ENCODE measurements at regions not wholly inside any gene's neighbourhood (a gene's known extent, or its start where the extent isn't known, plus 50 kb on each side); places are given as distances from the start of the nearest gene placed in this dataset.
"Not testable (repeated sequence)": the region's sequence is repeated elsewhere in the genome, so short reads cannot be mapped to it uniquely, and the experiment has no call there.

DNA sequence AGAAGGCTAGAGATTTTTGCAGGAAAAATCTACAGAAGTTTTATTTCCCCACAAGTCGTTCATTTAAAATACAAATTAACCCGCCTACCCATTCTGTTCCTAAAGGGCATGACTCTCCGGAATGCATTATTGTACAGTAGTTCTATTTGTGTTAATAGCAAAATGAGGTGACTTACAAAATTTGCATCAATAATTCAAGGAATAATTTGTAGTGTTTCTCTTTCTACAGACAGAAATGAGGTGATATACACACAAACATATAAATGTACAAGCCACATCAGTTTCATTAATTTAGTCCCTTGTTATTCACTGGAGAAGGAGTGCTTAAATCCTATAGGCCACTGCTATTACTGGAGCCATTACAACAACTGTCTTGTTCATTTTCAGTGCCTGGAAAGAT is 501.3 kb upstream of the DIAPH2 start:
- DNase-seq (ENCODE audit: extremely low read depth, low read depth), result no peak
- TF ChIP-seq, protein P1, sequence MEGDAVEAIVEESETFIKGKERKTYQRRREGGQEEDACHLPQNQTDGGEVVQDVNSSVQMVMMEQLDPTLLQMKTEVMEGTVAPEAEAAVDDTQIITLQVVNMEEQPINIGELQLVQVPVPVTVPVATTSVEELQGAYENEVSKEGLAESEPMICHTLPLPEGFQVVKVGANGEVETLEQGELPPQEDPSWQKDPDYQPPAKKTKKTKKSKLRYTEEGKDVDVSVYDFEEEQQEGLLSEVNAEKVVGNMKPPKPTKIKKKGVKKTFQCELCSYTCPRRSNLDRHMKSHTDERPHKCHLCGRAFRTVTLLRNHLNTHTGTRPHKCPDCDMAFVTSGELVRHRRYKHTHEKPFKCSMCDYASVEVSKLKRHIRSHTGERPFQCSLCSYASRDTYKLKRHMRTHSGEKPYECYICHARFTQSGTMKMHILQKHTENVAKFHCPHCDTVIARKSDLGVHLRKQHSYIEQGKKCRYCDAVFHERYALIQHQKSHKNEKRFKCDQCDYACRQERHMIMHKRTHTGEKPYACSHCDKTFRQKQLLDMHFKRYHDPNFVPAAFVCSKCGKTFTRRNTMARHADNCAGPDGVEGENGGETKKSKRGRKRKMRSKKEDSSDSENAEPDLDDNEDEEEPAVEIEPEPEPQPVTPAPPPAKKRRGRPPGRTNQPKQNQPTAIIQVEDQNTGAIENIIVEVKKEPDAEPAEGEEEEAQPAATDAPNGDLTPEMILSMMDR (IDR thresholded peaks at IDR 0.05; ENCODE audit: low read depth, low read length), result no peak

DNA sequence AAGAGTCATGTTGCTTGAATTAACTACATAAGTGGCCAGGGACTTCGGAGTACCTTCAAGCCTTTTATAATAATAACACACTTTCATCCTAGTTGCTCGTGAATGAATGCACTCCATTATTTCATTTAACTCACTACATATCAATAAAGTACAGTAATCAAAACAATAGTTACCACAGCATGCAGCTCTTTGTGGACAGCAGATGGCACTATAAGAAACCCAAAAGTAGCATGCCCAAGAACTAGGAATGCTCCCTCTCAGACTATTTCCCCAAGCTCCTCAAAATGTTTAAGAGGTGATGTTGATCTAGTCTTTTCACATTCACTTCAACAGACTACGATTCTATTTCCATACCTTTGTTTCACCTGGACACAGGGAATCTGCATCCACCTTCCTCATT is 500.8 kb upstream of the DIAPH2 start:
- TF ChIP-seq, protein P1 (IDR thresholded peaks at IDR 0.05; ENCODE audit: low read depth, low read length), result peak; percentile 43
- DNase-seq (ENCODE audit: extremely low read depth, low read depth), result no peak

DNA sequence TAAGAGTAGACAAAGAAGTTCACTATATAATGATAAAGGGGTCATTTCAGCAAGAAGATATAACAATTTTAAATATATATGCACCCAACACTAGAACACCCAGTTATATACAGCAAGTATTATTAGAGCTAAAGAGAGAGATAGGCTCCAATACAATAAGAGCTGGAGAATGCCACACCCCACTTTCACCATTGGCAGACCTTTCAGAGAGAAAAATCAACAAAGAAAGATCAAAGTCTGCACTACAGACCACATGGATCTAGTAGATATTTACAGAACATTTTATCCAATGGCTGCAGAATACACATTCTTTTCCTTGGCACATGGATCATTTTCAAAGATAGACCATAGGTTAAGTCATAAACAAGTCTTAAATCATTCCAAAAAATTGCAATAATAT is 479.7 kb upstream of the DIAPH2 start:
- no peak for DNase-seq (ENCODE audit: extremely low read depth, low read depth)
- TF ChIP-seq, protein P1 (IDR thresholded peaks at IDR 0.05; ENCODE audit: low read depth, low read length), result no peak

DNA sequence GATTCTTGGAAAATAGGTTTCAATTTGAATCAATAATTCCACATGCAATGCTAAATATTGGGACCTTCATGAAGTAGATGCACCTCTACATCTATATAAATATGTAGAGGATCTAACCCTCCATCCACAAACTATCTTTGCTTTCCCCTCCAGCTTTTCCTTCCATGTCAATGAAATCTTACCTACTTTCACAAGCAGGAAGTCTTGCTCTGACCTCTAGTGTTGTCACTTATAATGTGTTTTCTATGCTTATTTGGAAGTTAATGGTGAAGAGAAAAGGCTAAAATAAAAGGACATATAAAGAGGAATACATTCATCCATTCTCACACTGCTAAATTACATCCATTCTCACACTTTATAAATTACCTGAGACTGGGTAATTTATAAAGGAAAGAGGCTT is 472.7 kb upstream of the DIAPH2 start:
- DNase-seq (ENCODE audit: extremely low read depth, low read depth), result no peak
- TF ChIP-seq, protein P1 (IDR thresholded peaks at IDR 0.05; ENCODE audit: low read depth, low read length), result no peak

DNA sequence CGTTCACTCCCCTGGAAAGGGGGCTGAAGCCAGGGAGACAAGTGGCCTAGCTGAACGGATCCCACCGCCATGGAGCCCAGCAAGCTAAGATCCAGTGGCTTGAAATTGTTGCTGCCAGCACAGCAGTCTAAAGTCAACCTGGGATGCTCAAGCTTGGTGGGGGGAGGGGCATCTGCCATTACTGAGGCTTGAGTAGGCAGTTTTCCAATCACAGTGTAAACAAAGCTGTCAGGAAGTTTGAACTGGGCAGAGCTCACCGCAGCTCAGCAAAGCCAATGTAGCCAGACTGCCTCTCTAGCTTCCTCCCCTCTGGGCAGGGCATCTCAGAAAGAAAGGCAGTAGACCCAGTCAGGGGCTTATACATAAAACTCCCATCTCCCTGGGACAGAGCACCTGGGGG is 470.0 kb upstream of the DIAPH2 start:
- not testable (repeated sequence) for DNase-seq (ENCODE audit: extremely low read depth, low read depth)

DNA sequence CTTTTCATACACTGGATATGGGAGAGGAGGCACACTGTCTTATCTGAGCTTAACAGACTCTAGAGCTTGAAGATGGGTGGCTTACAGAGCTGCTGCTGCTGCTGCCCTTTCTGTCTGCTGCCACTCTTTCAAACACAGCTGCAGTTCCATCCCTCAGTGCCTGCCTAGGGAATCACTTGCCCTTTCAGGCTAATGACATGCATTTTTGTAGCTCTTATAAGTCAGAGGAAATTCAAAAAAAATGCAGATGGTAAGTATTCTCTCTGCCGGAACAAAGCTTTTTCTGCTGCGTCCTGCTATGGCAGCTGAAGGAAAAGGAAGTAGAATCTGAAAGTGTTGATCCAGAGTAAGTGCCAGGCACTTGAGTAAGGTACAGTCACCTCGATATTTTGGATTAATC is 460.4 kb upstream of the DIAPH2 start:
- TF ChIP-seq, protein P1 (IDR thresholded peaks at IDR 0.05; ENCODE audit: low read depth, low read length), result no peak
- DNase-seq (ENCODE audit: extremely low read depth, low read depth), result no peak

DNA sequence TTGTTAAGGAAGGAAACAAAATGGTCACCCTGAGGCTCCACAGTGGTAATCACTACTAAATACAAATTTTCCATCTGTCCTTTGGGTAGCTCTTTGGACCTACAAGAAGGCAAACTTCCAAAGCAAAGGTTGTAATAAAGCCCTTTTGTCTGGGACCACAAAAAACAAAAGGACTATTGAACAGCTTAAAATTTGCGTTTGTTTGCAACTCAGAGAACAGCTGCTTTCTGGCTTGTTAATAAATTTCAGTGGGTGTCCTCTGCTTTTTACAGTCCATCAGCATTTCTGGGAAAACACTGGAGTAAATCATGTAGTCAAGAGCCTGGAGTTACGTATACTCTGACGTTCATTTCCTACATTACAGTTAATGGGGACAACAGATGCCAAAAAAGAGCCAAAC is 439.7 kb upstream of the DIAPH2 start:
- TF ChIP-seq, protein P1 (IDR thresholded peaks at IDR 0.05; ENCODE audit: low read depth, low read length), result no peak
- DNase-seq (ENCODE audit: extremely low read depth, low read depth), result no peak

DNA sequence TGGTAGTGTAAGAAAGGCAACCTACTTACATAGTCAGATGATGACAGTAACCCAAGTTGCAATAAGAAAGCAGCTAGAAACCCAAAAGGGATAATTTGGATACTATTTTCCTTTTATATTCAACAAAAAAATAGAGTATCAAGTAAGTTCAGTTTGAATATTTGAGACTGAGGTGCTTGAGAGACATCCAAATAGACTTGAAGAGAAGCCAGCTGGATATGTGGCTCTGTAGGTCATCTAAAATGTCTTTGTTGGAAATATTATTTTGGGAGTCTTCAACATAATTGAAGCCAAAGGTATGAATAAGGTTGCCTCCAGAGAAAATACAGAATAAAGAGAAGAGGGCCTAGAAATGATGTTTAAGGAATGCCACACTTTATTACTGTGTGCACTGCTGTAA is 438.2 kb upstream of the DIAPH2 start:
- DNase-seq (ENCODE audit: extremely low read depth, low read depth), result no peak
- TF ChIP-seq, protein P1 (IDR thresholded peaks at IDR 0.05; ENCODE audit: low read depth, low read length), result no peak

Data from AG09319 (cell line).